Subcutaneous abdominal adipose tissue (tissue), 5 donors: ENCODE measurements at regions not wholly inside any gene's neighbourhood (a gene's known extent, or its start where the extent isn't known, plus 50 kb on each side); places are given as distances from the start of the nearest gene placed in this dataset.

Source experiments
- H3K27ac ChIP-seq: one replicate; pipeline ENCODE4 v1.7.0; 2013; ENCODE audit warnings: low read depth, mild to moderate bottlenecking, inconsistent platforms, low read length, moderate library complexity
- H3K27me3 ChIP-seq, 5 donors: one replicate each; pipeline ENCODE4 v1.7.0; 2013; ENCODE audit warnings: low read length in 5 of 5, inconsistent platforms in 1 of 5; ENCODE audit not compliant: control insufficient read depth in 5 of 5, insufficient read depth in 4 of 5
- H3K36me3 ChIP-seq, 5 donors: one replicate each; pipeline ENCODE4 v1.7.0; 2013; ENCODE audit warnings: low read length in 5 of 5; ENCODE audit not compliant: control insufficient read depth in 5 of 5, insufficient read depth in 5 of 5
- H3K4me1 ChIP-seq, 5 donors: one replicate each; pipeline ENCODE4 v1.7.0; 2013; ENCODE audit warnings: low read length in 5 of 5, mild to moderate bottlenecking in 3 of 5, moderate library complexity in 1 of 5; ENCODE audit not compliant: control insufficient read depth in 5 of 5, insufficient read depth in 5 of 5
- H3K4me3 ChIP-seq, 5 donors: one replicate each; pipeline ENCODE4 v1.7.0; 2013; ENCODE audit warnings: low read length in 5 of 5, low read depth in 1 of 5
- H3K9ac ChIP-seq, 5 donors: one replicate each; pipeline ENCODE4 v1.7.0; 2013; ENCODE audit warnings: low read length in 5 of 5, mild to moderate bottlenecking in 4 of 5, moderate library complexity in 3 of 5
- H3K9me3 ChIP-seq, 5 donors: one replicate each; pipeline ENCODE4 v1.7.0; 2013; ENCODE audit warnings: low read length in 5 of 5; ENCODE audit not compliant: control insufficient read depth in 5 of 5
- donor health status: healthy.
- donor health status: healthy.
- donor health status: healthy.
- donor health status: healthy.
- donor health status: healthy.

GRCh38 chr1:90144820-90145219 lies 149.9 kb downstream of the ZNF326 start:
- Histone ChIP-seq H3K4me1 (no peaks in the 10 kb centered on the region), H3K9me3 (peaks cover 0 to 2% (median 0%) of the 10 kb centered on the region in 5 donors), H3K4me3 (no peak overlapping the region), H3K27me3 (no peaks in the 10 kb centered on the region), H3K27ac (no peak overlapping the region), H3K9ac (no peak overlapping the region), H3K36me3 (no peaks in the 10 kb centered on the region)

GRCh38 chr1:90143591-90143990 lies 148.7 kb downstream of the ZNF326 start:
- Histone ChIP-seq H3K27me3 (no peaks in the 10 kb centered on the region), H3K4me3 (no peak overlapping the region), H3K4me1 (no peaks in the 10 kb centered on the region), H3K27ac (no peak overlapping the region), H3K9me3 (peaks cover 0 to 8% (median 3%) of the 10 kb centered on the region in 5 donors), H3K36me3 (no peaks in the 10 kb centered on the region), H3K9ac (no peak overlapping the region)

- Histone ChIP-seq H3K27ac (no peak overlapping the region), H3K36me3 (no peaks in the 10 kb centered on the region), H3K9me3 (peaks cover 0 to 8% (median 3%) of the 10 kb centered on the region in 5 donors), H3K4me1 (no peaks in the 10 kb centered on the region), H3K27me3 (no peaks in the 10 kb centered on the region), H3K9ac (no peak overlapping the region), H3K4me3 (no peak overlapping the region)
These were observed 147.8 kb downstream of the ZNF326 start for GRCh38 chr1:90142697-90143096.

- H3K9ac ChIP-seq = no peak overlapping the region
- peaks cover 0 to 8% (median 5%) of the 10 kb centered on the region in 5 donors for H3K9me3 ChIP-seq
- H3K27ac ChIP-seq = no peak overlapping the region
- H3K4me1 ChIP-seq = no peaks in the 10 kb centered on the region
- H3K27me3 ChIP-seq = peaks cover 0 to 3% (median 0%) of the 10 kb centered on the region in 5 donors
- H3K36me3 ChIP-seq = no peaks in the 10 kb centered on the region
- H3K4me3 ChIP-seq = no peak overlapping the region
These were observed 144.9 kb downstream of the ZNF326 start for GRCh38 chr1:90139837-90140236.

GRCh38 chr1:90135286-90135685 lies 140.4 kb downstream of the ZNF326 start:
- Histone ChIP-seq H3K36me3 (no peaks in the 10 kb centered on the region), H3K4me1 (no peaks in the 10 kb centered on the region), H3K9me3 (peaks cover 0 to 8% (median 5%) of the 10 kb centered on the region in 5 donors), H3K27me3 (peaks cover 0 to 3% (median 0%) of the 10 kb centered on the region in 5 donors), H3K4me3 (no peak overlapping the region), H3K9ac (no peak overlapping the region), H3K27ac (no peak overlapping the region)

GRCh38 chr1:90134175-90134955 lies 139.5 kb downstream of the ZNF326 start:
- peaks cover 0 to 3% (median 0%) of the 10 kb centered on the region in 5 donors for H3K27me3 ChIP-seq
- H3K9me3 ChIP-seq = peaks cover 0 to 5% (median 1%) of the 10 kb centered on the region in 5 donors
- H3K27ac ChIP-seq = no peak overlapping the region
- no peaks in the 10 kb centered on the region for H3K4me1 ChIP-seq
- H3K36me3 ChIP-seq = no peaks in the 10 kb centered on the region
- H3K4me3 ChIP-seq = no peak overlapping the region
- no peak overlapping the region for H3K9ac ChIP-seq

GRCh38 chr1:90133133-90133532 lies 138.2 kb downstream of the ZNF326 start:
- Histone ChIP-seq H3K27me3 (peaks cover 0 to 3% (median 0%) of the 10 kb centered on the region in 5 donors), H3K27ac (no peak overlapping the region), H3K4me1 (no peaks in the 10 kb centered on the region), H3K9ac (no peak overlapping the region), H3K36me3 (no peaks in the 10 kb centered on the region), H3K9me3 (peaks cover 0 to 2% (median 0%) of the 10 kb centered on the region in 5 donors), H3K4me3 (no peak overlapping the region)

- Histone ChIP-seq H3K9me3 (peaks cover 0 to 2% (median 0%) of the 10 kb centered on the region in 5 donors), H3K4me3 (no peak overlapping the region), H3K27me3 (peaks cover 0 to 3% (median 0%) of the 10 kb centered on the region in 5 donors), H3K4me1 (no peaks in the 10 kb centered on the region), H3K9ac (no peak overlapping the region), H3K27ac (no peak overlapping the region), H3K36me3 (no peaks in the 10 kb centered on the region)
These were observed 137.4 kb downstream of the ZNF326 start for GRCh38 chr1:90132306-90132705.

- no peak overlapping the region for H3K27ac ChIP-seq
- H3K9me3 ChIP-seq = no peaks in the 10 kb centered on the region
- H3K4me3 ChIP-seq = no peak overlapping the region
- no peak overlapping the region for H3K9ac ChIP-seq
- H3K36me3 ChIP-seq = no peaks in the 10 kb centered on the region
- peaks cover 0 to 4% (median 0%) of the 10 kb centered on the region in 5 donors for H3K4me1 ChIP-seq
- H3K27me3 ChIP-seq = no peaks in the 10 kb centered on the region
These were observed 132.5 kb downstream of the ZNF326 start for GRCh38 chr1:90127288-90127953.

- Histone ChIP-seq H3K27me3 (peaks cover 0 to 2% (median 0%) of the 10 kb centered on the region in 5 donors), H3K36me3 (no peaks in the 10 kb centered on the region), H3K9me3 (no peaks in the 10 kb centered on the region), H3K4me3 (no peak overlapping the region), H3K27ac (no peak overlapping the region), H3K9ac (no peak overlapping the region), H3K4me1 (peaks cover 0 to 4% (median 0%) of the 10 kb centered on the region in 5 donors)
These were observed 131.9 kb downstream of the ZNF326 start for GRCh38 chr1:90126834-90127233.
